Hepatocyte (in vitro differentiated cells): ENCODE measurements at regions not wholly inside any gene's neighbourhood (a gene's known extent, or its start where the extent isn't known, plus 50 kb on each side); places are given as distances from the start of the nearest gene placed in this dataset.

Source experiments
- EZH2 ChIP-seq: fragments of 200-600 bp; sonication (generic); IDR thresholded peaks from 2 replicates; pipeline ENCODE4 v1.6.1; 2016; ENCODE audit warnings: antibody characterized with exemption, mild to moderate bottlenecking, borderline replicate concordance
- TF ChIP-seq, protein P1 (sequence below): fragments of 200-600 bp; sonication (generic); IDR thresholded peaks from 2 replicates; pipeline ENCODE4 v1.5.1; 2016; ENCODE audit warnings: antibody characterized with exemption, mild to moderate bottlenecking; ENCODE audit not compliant: poor library complexity

DNA sequence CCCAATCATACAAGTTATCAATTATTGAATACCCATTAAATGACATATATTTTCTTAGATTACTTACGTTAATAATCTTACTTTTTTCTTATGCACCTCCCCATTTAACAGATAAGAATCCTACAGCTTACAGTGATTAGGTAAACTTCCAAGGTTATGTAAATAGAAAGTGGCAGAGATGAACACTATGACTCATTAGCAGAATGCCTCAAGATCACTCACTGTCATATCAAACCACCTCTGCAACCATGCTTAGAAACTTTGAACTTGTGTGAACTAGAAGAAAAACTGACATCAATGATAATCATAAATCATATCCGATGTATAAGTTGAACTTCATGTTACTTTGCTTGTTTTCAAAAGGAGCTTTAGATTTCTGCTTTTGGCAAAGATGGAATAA is 911.6 kb upstream of the ARPP21 start:
- no peak for TF ChIP-seq EZH2
- TF ChIP-seq, protein P1, sequence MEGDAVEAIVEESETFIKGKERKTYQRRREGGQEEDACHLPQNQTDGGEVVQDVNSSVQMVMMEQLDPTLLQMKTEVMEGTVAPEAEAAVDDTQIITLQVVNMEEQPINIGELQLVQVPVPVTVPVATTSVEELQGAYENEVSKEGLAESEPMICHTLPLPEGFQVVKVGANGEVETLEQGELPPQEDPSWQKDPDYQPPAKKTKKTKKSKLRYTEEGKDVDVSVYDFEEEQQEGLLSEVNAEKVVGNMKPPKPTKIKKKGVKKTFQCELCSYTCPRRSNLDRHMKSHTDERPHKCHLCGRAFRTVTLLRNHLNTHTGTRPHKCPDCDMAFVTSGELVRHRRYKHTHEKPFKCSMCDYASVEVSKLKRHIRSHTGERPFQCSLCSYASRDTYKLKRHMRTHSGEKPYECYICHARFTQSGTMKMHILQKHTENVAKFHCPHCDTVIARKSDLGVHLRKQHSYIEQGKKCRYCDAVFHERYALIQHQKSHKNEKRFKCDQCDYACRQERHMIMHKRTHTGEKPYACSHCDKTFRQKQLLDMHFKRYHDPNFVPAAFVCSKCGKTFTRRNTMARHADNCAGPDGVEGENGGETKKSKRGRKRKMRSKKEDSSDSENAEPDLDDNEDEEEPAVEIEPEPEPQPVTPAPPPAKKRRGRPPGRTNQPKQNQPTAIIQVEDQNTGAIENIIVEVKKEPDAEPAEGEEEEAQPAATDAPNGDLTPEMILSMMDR: no peak
